ENCODE measurements at regions not wholly inside any gene's neighbourhood (a gene's known extent, or its start where the extent isn't known, plus 50 kb on each side); places are given as distances from the start of the nearest gene placed in this dataset.

GRCh38 chr17:72205822-72206221, 85.0 kb downstream of the SOX9 start:
- H2AFZ ChIP-seq (ENCODE audit: low read length), result no peak overlapping the region

DNA sequence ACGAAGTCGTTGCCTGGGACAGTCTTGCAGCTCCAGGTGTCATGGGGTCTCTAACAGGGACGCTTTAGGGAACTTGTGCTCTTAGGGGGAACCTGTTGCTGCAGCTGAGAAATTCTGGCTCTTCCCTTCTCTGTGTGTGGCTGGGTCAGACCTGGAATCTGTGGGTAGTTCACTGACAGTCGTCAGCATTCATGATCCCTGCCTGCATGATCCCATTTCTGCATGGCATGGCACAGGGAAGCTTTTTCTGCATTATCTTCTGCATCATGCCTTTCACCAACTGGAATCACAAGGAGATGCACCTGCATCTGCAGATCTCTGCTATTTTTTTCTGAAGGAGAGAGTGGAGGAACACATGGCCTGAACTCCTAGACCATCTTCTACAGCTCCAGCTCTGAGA, 85.6 kb downstream of the SOX9 start:
- no peak overlapping the region for H3K9ac ChIP-seq (ENCODE audit: insufficient read depth, low read length)
- no peaks in the 10 kb centered on the region for H3K36me3 ChIP-seq (ENCODE audit: control insufficient read depth, insufficient read depth, low read length)
- H3K4me3 ChIP-seq (replicated peaks in 1 of 4; ENCODE audit: control extremely low read depth in 1 of 4, insufficient read depth in 1 of 4, low read depth in 3 of 4, low read length in 4 of 4), result no peak overlapping the region
- TF ChIP-seq, protein P1, sequence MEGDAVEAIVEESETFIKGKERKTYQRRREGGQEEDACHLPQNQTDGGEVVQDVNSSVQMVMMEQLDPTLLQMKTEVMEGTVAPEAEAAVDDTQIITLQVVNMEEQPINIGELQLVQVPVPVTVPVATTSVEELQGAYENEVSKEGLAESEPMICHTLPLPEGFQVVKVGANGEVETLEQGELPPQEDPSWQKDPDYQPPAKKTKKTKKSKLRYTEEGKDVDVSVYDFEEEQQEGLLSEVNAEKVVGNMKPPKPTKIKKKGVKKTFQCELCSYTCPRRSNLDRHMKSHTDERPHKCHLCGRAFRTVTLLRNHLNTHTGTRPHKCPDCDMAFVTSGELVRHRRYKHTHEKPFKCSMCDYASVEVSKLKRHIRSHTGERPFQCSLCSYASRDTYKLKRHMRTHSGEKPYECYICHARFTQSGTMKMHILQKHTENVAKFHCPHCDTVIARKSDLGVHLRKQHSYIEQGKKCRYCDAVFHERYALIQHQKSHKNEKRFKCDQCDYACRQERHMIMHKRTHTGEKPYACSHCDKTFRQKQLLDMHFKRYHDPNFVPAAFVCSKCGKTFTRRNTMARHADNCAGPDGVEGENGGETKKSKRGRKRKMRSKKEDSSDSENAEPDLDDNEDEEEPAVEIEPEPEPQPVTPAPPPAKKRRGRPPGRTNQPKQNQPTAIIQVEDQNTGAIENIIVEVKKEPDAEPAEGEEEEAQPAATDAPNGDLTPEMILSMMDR (conservative IDR thresholded peaks at IDR 0.05 in 1 of 2, IDR thresholded peaks at IDR 0.05 in 1 of 2; ENCODE audit: low read depth in 1 of 2, low read length in 2 of 2), result no peak
- no peak for TF ChIP-seq EZH2 (IDR thresholded peaks at IDR 0.05; ENCODE audit: low read length, missing control alignments)
- no peaks in the 10 kb centered on the region for H3K9me3 ChIP-seq (ENCODE audit: control insufficient read depth, insufficient read depth, low read depth, low read length)
- DNase-seq (ENCODE audit: low read depth in 2 of 2), result no peak
- H3K27ac ChIP-seq (ENCODE audit: insufficient read depth, low read length), result no peak overlapping the region
- no peaks in the 10 kb centered on the region for H3K4me1 ChIP-seq (ENCODE audit: control insufficient read depth, extremely low read depth, insufficient read depth, low read length)
- no peaks in the 10 kb centered on the region for H3K79me2 ChIP-seq (ENCODE audit: control insufficient read depth, insufficient read depth, low read length)
- no peaks in the 10 kb centered on the region for H4K20me1 ChIP-seq (ENCODE audit: control insufficient read depth, extremely low read depth, insufficient read depth, low read length)
- no peak overlapping the region for H3K4me2 ChIP-seq (ENCODE audit: extremely low read depth, insufficient read depth, low read length)
- peaks cover 7% of the 10 kb centered on the region for H3K27me3 ChIP-seq (ENCODE audit: control insufficient read depth, insufficient read depth, low read length)
- H2AFZ ChIP-seq (ENCODE audit: low read length), result no peak overlapping the region

More at GRCh38 chr17:72205822-72206221, 85.0 kb downstream of the SOX9 start:
- no peaks in the 10 kb centered on the region for H3K79me2 ChIP-seq (ENCODE audit: control insufficient read depth, insufficient read depth, low read length)
- H4K20me1 ChIP-seq (ENCODE audit: control insufficient read depth, extremely low read depth, insufficient read depth, low read length), result no peaks in the 10 kb centered on the region
- no peaks in the 10 kb centered on the region for H3K9me3 ChIP-seq (ENCODE audit: control insufficient read depth, insufficient read depth, low read depth, low read length)
- TF ChIP-seq EZH2 (IDR thresholded peaks at IDR 0.05; ENCODE audit: low read length, missing control alignments), result no peak
- TF ChIP-seq, protein P1 (conservative IDR thresholded peaks at IDR 0.05 in 1 of 2, IDR thresholded peaks at IDR 0.05 in 1 of 2; ENCODE audit: low read depth in 1 of 2, low read length in 2 of 2), result no peak
- no peak overlapping the region for H3K27ac ChIP-seq (ENCODE audit: insufficient read depth, low read length)
- no peak overlapping the region for H3K9ac ChIP-seq (ENCODE audit: insufficient read depth, low read length)
- DNase-seq (ENCODE audit: low read depth in 2 of 2), result no peak
- H3K27me3 ChIP-seq (ENCODE audit: control insufficient read depth, insufficient read depth, low read length), result peaks cover 7% of the 10 kb centered on the region
- no peak overlapping the region for H3K4me2 ChIP-seq (ENCODE audit: extremely low read depth, insufficient read depth, low read length)
- H3K36me3 ChIP-seq (ENCODE audit: control insufficient read depth, insufficient read depth, low read length), result no peaks in the 10 kb centered on the region
- H3K4me3 ChIP-seq (replicated peaks in 1 of 4; ENCODE audit: control extremely low read depth in 1 of 4, insufficient read depth in 1 of 4, low read depth in 3 of 4, low read length in 4 of 4), result no peak overlapping the region
- H3K4me1 ChIP-seq (ENCODE audit: control insufficient read depth, extremely low read depth, insufficient read depth, low read length), result no peaks in the 10 kb centered on the region

- no peak overlapping the region for H3K27ac ChIP-seq (ENCODE audit: insufficient read depth, low read length)
- TF ChIP-seq EZH2 (IDR thresholded peaks at IDR 0.05; ENCODE audit: low read length, missing control alignments), result no peak
- TF ChIP-seq, protein P1 (conservative IDR thresholded peaks at IDR 0.05 in 1 of 2, IDR thresholded peaks at IDR 0.05 in 1 of 2; ENCODE audit: low read depth in 1 of 2, low read length in 2 of 2), result no peak
- H3K4me2 ChIP-seq (ENCODE audit: extremely low read depth, insufficient read depth, low read length), result no peak overlapping the region
- no peak for DNase-seq (ENCODE audit: low read depth in 2 of 2)
- no peak overlapping the region for H3K9ac ChIP-seq (ENCODE audit: insufficient read depth, low read length)
- no peaks in the 10 kb centered on the region for H3K4me1 ChIP-seq (ENCODE audit: control insufficient read depth, extremely low read depth, insufficient read depth, low read length)
- H3K27me3 ChIP-seq (ENCODE audit: control insufficient read depth, insufficient read depth, low read length), result peaks cover 11% of the 10 kb centered on the region
- no peaks in the 10 kb centered on the region for H4K20me1 ChIP-seq (ENCODE audit: control insufficient read depth, extremely low read depth, insufficient read depth, low read length)
- H3K9me3 ChIP-seq (ENCODE audit: control insufficient read depth, insufficient read depth, low read depth, low read length), result no peaks in the 10 kb centered on the region
- no peak overlapping the region for H2AFZ ChIP-seq (ENCODE audit: low read length)
- H3K79me2 ChIP-seq (ENCODE audit: control insufficient read depth, insufficient read depth, low read length), result no peaks in the 10 kb centered on the region
- H3K4me3 ChIP-seq (replicated peaks in 1 of 4; ENCODE audit: control extremely low read depth in 1 of 4, insufficient read depth in 1 of 4, low read depth in 3 of 4, low read length in 4 of 4), result no peak overlapping the region
- no peaks in the 10 kb centered on the region for H3K36me3 ChIP-seq (ENCODE audit: control insufficient read depth, insufficient read depth, low read length)
Observed at GRCh38 chr17:72208832-72209231, 88.0 kb downstream of the SOX9 start.

Data from fibroblast of lung (primary cell).